Ishikawa (cell line): ENCODE measurements at regions not wholly inside any gene's neighbourhood (a gene's known extent, or its start where the extent isn't known, plus 50 kb on each side); places are given as distances from the start of the nearest gene placed in this dataset.

Source experiments
- CREB1 ChIP-seq: IDR thresholded peaks from 2 replicates; pipeline ENCODE4 v1.6.1; 2012; ENCODE audit warnings: low read depth
- EGR1 ChIP-seq: IDR thresholded peaks from 2 replicates; pipeline ENCODE4 v1.6.1; 2012
- EP300 ChIP-seq: IDR thresholded peaks from 2 replicates; pipeline ENCODE4 v1.6.1; 2012; ENCODE audit warnings: borderline replicate concordance
- RAD21 ChIP-seq: IDR thresholded peaks from 2 replicates; pipeline ENCODE4 v1.6.1; 2012; ENCODE audit warnings: low read depth
- TAF1 ChIP-seq: IDR thresholded peaks from 2 replicates; pipeline ENCODE4 v1.6.1; 2012; ENCODE audit warnings: low read depth, mild to moderate bottlenecking
- TCF12 ChIP-seq: IDR thresholded peaks from 2 replicates; pipeline ENCODE4 v1.6.1; 2012; ENCODE audit warnings: low read depth
- YY1 ChIP-seq: IDR thresholded peaks from 2 replicates; pipeline ENCODE4 v1.6.1; 2012; ENCODE audit warnings: low read depth
- ZBTB7A ChIP-seq: IDR thresholded peaks from 2 replicates; pipeline ENCODE4 v1.6.1; 2012; ENCODE audit warnings: low read depth
- TF ChIP-seq, protein P1 (sequence below): IDR thresholded peaks from 2 replicates; pipeline ENCODE4 v1.6.1; 2012
- TF ChIP-seq, protein P2 (sequence below): IDR thresholded peaks from 2 replicates; pipeline ENCODE4 v1.6.1; 2012; ENCODE audit warnings: low read depth, mild to moderate bottlenecking

DNA sequence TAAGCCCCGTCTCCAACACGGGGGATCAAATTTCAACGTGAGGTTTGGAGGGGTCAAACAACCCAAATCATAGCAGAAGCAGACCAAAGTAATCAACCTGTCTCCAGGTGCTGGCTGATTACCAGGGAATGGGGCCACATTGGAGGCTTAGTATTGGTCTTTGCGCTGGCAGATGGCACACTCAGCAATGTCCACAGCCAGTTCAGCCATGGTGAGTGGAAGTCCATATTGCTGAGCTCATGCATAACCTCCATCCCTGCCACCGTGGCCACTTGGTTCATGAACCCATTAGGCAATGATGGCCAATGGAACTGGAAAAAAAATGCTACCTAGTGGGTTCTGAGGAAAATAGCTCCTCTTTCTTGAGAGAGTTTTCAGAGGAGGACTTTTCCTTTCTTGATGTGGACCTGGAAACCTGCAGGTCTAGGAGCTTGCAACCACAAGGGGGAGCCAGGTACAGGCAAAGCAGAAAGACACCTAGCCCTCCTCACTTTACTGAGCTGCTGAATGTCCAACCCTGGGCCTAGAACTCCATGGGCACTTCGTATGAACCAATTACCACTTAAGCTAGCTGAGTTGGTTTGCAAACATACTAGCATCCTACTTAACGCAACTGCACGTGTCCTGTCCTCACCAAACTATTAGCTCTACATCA is 128.0 kb upstream of the GYPC start:
- TF ChIP-seq EGR1: no peak
- TF ChIP-seq, protein P1, sequence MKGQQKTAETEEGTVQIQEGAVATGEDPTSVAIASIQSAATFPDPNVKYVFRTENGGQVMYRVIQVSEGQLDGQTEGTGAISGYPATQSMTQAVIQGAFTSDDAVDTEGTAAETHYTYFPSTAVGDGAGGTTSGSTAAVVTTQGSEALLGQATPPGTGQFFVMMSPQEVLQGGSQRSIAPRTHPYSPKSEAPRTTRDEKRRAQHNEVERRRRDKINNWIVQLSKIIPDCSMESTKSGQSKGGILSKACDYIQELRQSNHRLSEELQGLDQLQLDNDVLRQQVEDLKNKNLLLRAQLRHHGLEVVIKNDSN: no peak
- TF ChIP-seq RAD21: peak; percentile 62
- TF ChIP-seq TAF1: no peak
- no peak for TF ChIP-seq CREB1
- no peak for TF ChIP-seq EP300
- TF ChIP-seq TCF12: no peak
- TF ChIP-seq YY1: no peak
- no peak for TF ChIP-seq ZBTB7A
- TF ChIP-seq, protein P2, sequence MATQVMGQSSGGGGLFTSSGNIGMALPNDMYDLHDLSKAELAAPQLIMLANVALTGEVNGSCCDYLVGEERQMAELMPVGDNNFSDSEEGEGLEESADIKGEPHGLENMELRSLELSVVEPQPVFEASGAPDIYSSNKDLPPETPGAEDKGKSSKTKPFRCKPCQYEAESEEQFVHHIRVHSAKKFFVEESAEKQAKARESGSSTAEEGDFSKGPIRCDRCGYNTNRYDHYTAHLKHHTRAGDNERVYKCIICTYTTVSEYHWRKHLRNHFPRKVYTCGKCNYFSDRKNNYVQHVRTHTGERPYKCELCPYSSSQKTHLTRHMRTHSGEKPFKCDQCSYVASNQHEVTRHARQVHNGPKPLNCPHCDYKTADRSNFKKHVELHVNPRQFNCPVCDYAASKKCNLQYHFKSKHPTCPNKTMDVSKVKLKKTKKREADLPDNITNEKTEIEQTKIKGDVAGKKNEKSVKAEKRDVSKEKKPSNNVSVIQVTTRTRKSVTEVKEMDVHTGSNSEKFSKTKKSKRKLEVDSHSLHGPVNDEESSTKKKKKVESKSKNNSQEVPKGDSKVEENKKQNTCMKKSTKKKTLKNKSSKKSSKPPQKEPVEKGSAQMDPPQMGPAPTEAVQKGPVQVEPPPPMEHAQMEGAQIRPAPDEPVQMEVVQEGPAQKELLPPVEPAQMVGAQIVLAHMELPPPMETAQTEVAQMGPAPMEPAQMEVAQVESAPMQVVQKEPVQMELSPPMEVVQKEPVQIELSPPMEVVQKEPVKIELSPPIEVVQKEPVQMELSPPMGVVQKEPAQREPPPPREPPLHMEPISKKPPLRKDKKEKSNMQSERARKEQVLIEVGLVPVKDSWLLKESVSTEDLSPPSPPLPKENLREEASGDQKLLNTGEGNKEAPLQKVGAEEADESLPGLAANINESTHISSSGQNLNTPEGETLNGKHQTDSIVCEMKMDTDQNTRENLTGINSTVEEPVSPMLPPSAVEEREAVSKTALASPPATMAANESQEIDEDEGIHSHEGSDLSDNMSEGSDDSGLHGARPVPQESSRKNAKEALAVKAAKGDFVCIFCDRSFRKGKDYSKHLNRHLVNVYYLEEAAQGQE: no peak
